ENCODE measurements at regions not wholly inside any gene's neighbourhood (a gene's known extent, or its start where the extent isn't known, plus 50 kb on each side); places are given as distances from the start of the nearest gene placed in this dataset.

DNA sequence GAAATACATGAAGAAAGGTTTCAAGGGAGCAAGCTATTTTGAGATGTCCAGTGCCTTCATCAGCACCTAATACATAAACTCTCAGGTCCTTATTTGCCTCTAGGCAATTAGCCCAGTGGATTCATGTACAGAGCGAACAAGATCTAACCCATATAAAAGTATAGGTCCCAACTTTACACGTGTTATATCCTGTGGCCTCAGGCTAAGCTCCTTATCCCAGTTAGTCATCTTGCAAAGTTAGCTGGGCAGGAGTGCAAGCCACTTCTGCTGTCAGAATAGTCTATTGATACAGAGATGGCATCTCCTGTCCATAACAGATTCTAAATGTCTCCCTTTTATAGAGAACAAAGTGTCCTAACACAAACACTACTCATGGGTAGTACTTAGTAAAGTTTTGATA is 203.9 kb upstream of the PIK3C3 start:
- no peak overlapping the region for H3K4me3 ChIP-seq (ENCODE audit: extremely low read depth in 1 of 4, insufficient read depth in 2 of 4, low read depth in 3 of 4, low read length in 4 of 4)
- no peak overlapping the region for H2AFZ ChIP-seq (ENCODE audit: low read length)
- TF ChIP-seq JUN (IDR thresholded peaks at IDR 0.05; ENCODE audit: low read depth, low read length) = no peak
- no peak for TF ChIP-seq TBP (IDR thresholded peaks at IDR 0.05; ENCODE audit: low read depth, low read length)
- no peak for TF ChIP-seq TAF7 (optimal IDR thresholded peaks at IDR 0.05; ENCODE audit: borderline replicate concordance, low read depth, low read length)
- TF ChIP-seq KDM5A (IDR thresholded peaks at IDR 0.05; ENCODE audit: low read length) = no peak
- no peak for TF ChIP-seq YY1 (IDR thresholded peaks at IDR 0.05; ENCODE audit: low read depth, low read length)
- H2BK5ac ChIP-seq (ENCODE audit: low read depth, low read length) = no peak overlapping the region
- POLR2A ChIA-PET (ENCODE audit: partially characterized antibody) = no interaction called here
- no peak overlapping the region for H2BK15ac ChIP-seq (ENCODE audit: low read length)
- DNase-seq (ENCODE audit: low read depth in 1 of 2, low spot score in 2 of 2) = no peak
- no peak overlapping the region for H3K23ac ChIP-seq (ENCODE audit: insufficient read length)
- no peak overlapping the region for H3K4me2 ChIP-seq (ENCODE audit: insufficient read depth in 1 of 2, low read depth in 2 of 2, low read length in 2 of 2)
- no peaks in the 10 kb centered on the region for H3K9me3 ChIP-seq (ENCODE audit: insufficient read depth in 2 of 2, low read depth in 1 of 2, low read length in 1 of 2)
- no peaks in the 10 kb centered on the region for H3K79me1 ChIP-seq (ENCODE audit: low read depth, low read length)
- no peaks in the 10 kb centered on the region for H3K36me3 ChIP-seq (ENCODE audit: control insufficient read depth in 2 of 4, insufficient read depth in 4 of 4, low read length in 3 of 4)
- H3K79me2 ChIP-seq (ENCODE audit: control insufficient read depth in 1 of 2, insufficient read depth in 2 of 2, low read length in 2 of 2) = no peaks in the 10 kb centered on the region
- H3K23me2 ChIP-seq (ENCODE audit: low read depth, low read length) = no peaks in the 10 kb centered on the region
- H4K91ac ChIP-seq (replicated peaks; ENCODE audit: insufficient read length, low read length) = no peak overlapping the region
- H2BK20ac ChIP-seq (ENCODE audit: low read length) = no peak overlapping the region
- no peak overlapping the region for H2BK12ac ChIP-seq (ENCODE audit: low read depth, low read length)
- H3K14ac ChIP-seq (ENCODE audit: insufficient read length) = no peak overlapping the region
- H3K27me3 ChIP-seq (replicated peaks in 1 of 4; ENCODE audit: control insufficient read depth in 3 of 4, extremely low read depth in 1 of 4, insufficient read depth in 3 of 4, low read length in 3 of 4) = no peaks in the 10 kb centered on the region
- no peak overlapping the region for H3K27ac ChIP-seq (ENCODE audit: low read depth, low read length)
- H4K20me1 ChIP-seq (replicated peaks in 1 of 2; ENCODE audit: control insufficient read depth in 1 of 2, insufficient read depth in 2 of 2, low read length in 2 of 2) = no peaks in the 10 kb centered on the region
- H3K56ac ChIP-seq (replicated peaks; ENCODE audit: insufficient read length, low read depth, low read length) = no peak overlapping the region
- FAIRE-seq = no peak
- no peak overlapping the region for H2AK5ac ChIP-seq (ENCODE audit: low read depth, low read length)
- no peak overlapping the region for H4K5ac ChIP-seq (ENCODE audit: insufficient read length, low read depth, low read length)
- 94% methylated on average over 2 of the region's 2 CpGs; no CpG with 5 or more reads in 1 of the 2 experiments for WGBS, 2 experiments (ENCODE audit: extremely low coverage in 1 of 2, insufficient coverage in 1 of 2, insufficient read length in 1 of 2, insufficient replicate concordance in 2 of 2, low coverage in 1 of 2, low lambda C conversion rate in 2 of 2, missing lambda C conversion rate in 1 of 2)
- H4K8ac ChIP-seq (ENCODE audit: extremely low read depth, insufficient read depth, low read length) = no peak overlapping the region
- H3K9ac ChIP-seq (replicated peaks in 1 of 4; ENCODE audit: extremely low read depth in 1 of 4, low read depth in 3 of 4, low read length in 3 of 4) = no peak overlapping the region
- no peak overlapping the region for H2BK120ac ChIP-seq (replicated peaks; ENCODE audit: low read depth, low read length)
- H3K4me1 ChIP-seq (replicated peaks in 1 of 4; ENCODE audit: control insufficient read depth in 3 of 4, insufficient read depth in 4 of 4, low read length in 3 of 4) = peaks cover under 1 to 4% (median 1%) of the 10 kb centered on the region in 4 experiments; a peak in 4 of 7 replicates
- H3K18ac ChIP-seq (ENCODE audit: extremely low read depth, low read length) = no peak overlapping the region
- CTCF ChIA-PET (ENCODE audit: partially characterized antibody) = no interaction called here
- no peak overlapping the region for H3K4ac ChIP-seq (replicated peaks; ENCODE audit: insufficient read length, low read depth, low read length)

Measured in H1 (cell line).